K562 (cell line): ENCODE measurements at regions not wholly inside any gene's neighbourhood (a gene's known extent, or its start where the extent isn't known, plus 50 kb on each side); places are given as distances from the start of the nearest gene placed in this dataset.

Experiments
- ATAC-seq: fragments of 200-7000 bp; cut with Tn5 transposase; 3 replicates; pipeline ENCODE4 v1.9.1; 2020; ENCODE audit warnings: moderate library complexity
- BruUV-seq: library from RNA; stranded (reverse); fragments of 400-500 nt; replicated peaks from 2 replicates; lab custom pipeline; 2021; lab: Mats Ljungman, UMichigan
- CTCF ChIA-PET: fragments of 300-600 bp; formaldehyde crosslinking; extraction: SDS; loops from one replicate; lab custom pipeline; 2021; ENCODE audit warnings: low intra/inter-chr PET ratio; lab: Yijun Ruan, JAX
- POLR2A ChIA-PET: fragments of 300-600, 350-650 bp; sonication (Branson Sonifier 250); formaldehyde crosslinking; extraction: SDS; loops from one replicate; lab custom pipeline; 2021; ENCODE audit warnings: antibody characterized with exemption, inconsistent platforms; lab: Yijun Ruan, JAX
- DNase-seq, 4 experiments: peaks; one replicate each; pipeline versions ENCODE4 v3.0.0 to v3.0.0-alpha.2; 2011 to 2018; ENCODE audit warnings: low spot score in 3 of 4, mixed read lengths in 3 of 4; ENCODE audit errors: extremely low read depth in 1 of 4
- FAIRE-seq: peaks from 2 replicates; lab custom pipeline; 2011; peaks lifted over from hg19 to GRCh38; lab: Jason Lieb, UNC
- H2AFZ ChIP-seq: 2 replicates; pipeline ENCODE4 v1.6.0; 2011; ENCODE audit warnings: low read depth, low read length, control low read depth, inconsistent platforms
- H3K27ac ChIP-seq: fragments of 200-600 bp; 3 replicates; pipeline ENCODE4 v1.8.0; 2011; ENCODE audit warnings: low read depth, mild to moderate bottlenecking, control low read depth, inconsistent platforms, low read length, moderate library complexity, mixed read lengths; ENCODE audit errors: extremely low read depth
- H3K27me3 ChIP-seq, 2 experiments: fragments of 300-600 bp in 1 of 2; 2 replicates in 1 of 2; 3 replicates in 1 of 2; pipeline versions ENCODE4 v1.6.0 to v1.8.0; 2011; ENCODE audit warnings: inconsistent platforms in 2 of 2, low read length in 2 of 2, mild to moderate bottlenecking in 1 of 2, mixed read lengths in 1 of 2, moderate library complexity in 1 of 2; ENCODE audit not compliant: control insufficient read depth in 2 of 2, insufficient read depth in 2 of 2
- H3K36me3 ChIP-seq: fragments of 300-600 bp; 3 replicates; pipeline ENCODE4 v1.8.0; 2011; ENCODE audit warnings: mild to moderate bottlenecking, low read length, inconsistent platforms; ENCODE audit not compliant: control insufficient read depth, insufficient read depth
- H3K4me1 ChIP-seq, 2 experiments: fragments of 200-600 bp in 1 of 2; replicated peaks in 1 of 2; 2 replicates in 1 of 2; 3 replicates in 1 of 2; pipeline versions ENCODE4 v1.5.1 to v1.8.0; 2011; ENCODE audit warnings: inconsistent platforms in 2 of 2, low read length in 2 of 2, mild to moderate bottlenecking in 1 of 2, mixed read lengths in 1 of 2, moderate library complexity in 1 of 2; ENCODE audit not compliant: control insufficient read depth in 2 of 2, insufficient read depth in 2 of 2
- H3K4me2 ChIP-seq: 2 replicates; pipeline ENCODE4 v1.6.1; 2011; ENCODE audit warnings: low read length, control low read depth, inconsistent platforms, mixed read lengths; ENCODE audit not compliant: insufficient read depth
- H3K4me3 ChIP-seq: fragments of 200-600 bp; sonication (generic), shearing (Covaris generic); 2 replicates; pipeline ENCODE4 v1.5.1; 2016; ENCODE audit warnings: control low read depth, inconsistent platforms
- H3K79me2 ChIP-seq: fragments of 200-600 bp; 3 replicates; pipeline ENCODE4 v1.8.0; 2011; ENCODE audit warnings: low read length, inconsistent platforms; ENCODE audit not compliant: control insufficient read depth, insufficient read depth
- H3K9ac ChIP-seq, 2 experiments: 2 replicates each; pipeline versions ENCODE4 v1.6.0 to v1.6.1; 2011; ENCODE audit warnings: low read depth in 2 of 2, low read length in 2 of 2, control low read depth in 1 of 2, inconsistent platforms in 1 of 2, mild to moderate bottlenecking in 1 of 2, mixed read lengths in 1 of 2; ENCODE audit not compliant: insufficient read depth in 1 of 2
- H3K9me1 ChIP-seq: one replicate; pipeline ENCODE4 v1.6.0; 2011; ENCODE audit warnings: inconsistent platforms, mild to moderate bottlenecking, low read length, moderate library complexity; ENCODE audit not compliant: control insufficient read depth, insufficient read depth
- H3K9me3 ChIP-seq: replicated peaks from 2 replicates; pipeline ENCODE4 v1.5.1; 2011; ENCODE audit warnings: low read depth, low read length, inconsistent platforms; ENCODE audit not compliant: control insufficient read depth, insufficient read depth
- H4K20me1 ChIP-seq: replicated peaks from 2 replicates; pipeline ENCODE4 v1.6.1; 2011; ENCODE audit warnings: low read length, inconsistent platforms, mixed read lengths; ENCODE audit not compliant: control insufficient read depth, insufficient read depth
- DACH1 ChIP-seq: fragments of 450-650 bp; IDR thresholded peaks from 2 replicates; pipeline ENCODE4 v1.6.1; 2018; ENCODE audit not compliant: partially characterized antibody
- EGR1 ChIP-seq: fragments of 450-650 bp; conservative IDR thresholded peaks from 2 replicates; pipeline ENCODE4 v1.6.1; 2017; ENCODE audit warnings: mild to moderate bottlenecking
- GABPA ChIP-seq: fragments of 200-800 bp; sonication (Bioruptor generic); conservative IDR thresholded peaks from 2 replicates; pipeline ENCODE4 v1.6.1; 2016; ENCODE audit warnings: low read depth, missing genetic modification characterization, missing compliant biosample characterization
- HMG20A ChIP-seq: fragments of 450-650 bp; formaldehyde crosslinking; conservative IDR thresholded peaks from 2 replicates; pipeline ENCODE4 v1.4.0; 2020; ENCODE audit warnings: mild to moderate bottlenecking, mixed read lengths
- KLF6 ChIP-seq: fragments of 250-450 bp; sonication (Bioruptor Pico); IDR thresholded peaks from 2 replicates; pipeline ENCODE4 v1.4.0; 2020; ENCODE audit warnings: mild to moderate bottlenecking, moderate library complexity, borderline replicate concordance
- POLR2AphosphoS2 ChIP-seq: IDR thresholded peaks from 2 replicates; pipeline ENCODE4 v1.6.1; 2012; ENCODE audit warnings: low read length, improper control_type of control experiment
- RBBP5 ChIP-seq: fragments of 200-600 bp; sonication (generic); IDR thresholded peaks from 2 replicates; pipeline ENCODE4 v1.6.1; 2012; ENCODE audit warnings: borderline replicate concordance, mild to moderate bottlenecking, low read length, control low read depth, inconsistent platforms; ENCODE audit not compliant: insufficient read depth, poor library complexity, severe bottlenecking
- TFE3 ChIP-seq: fragments of 450-650 bp; formaldehyde crosslinking; IDR thresholded peaks from 2 replicates; pipeline ENCODE4 v1.4.0; 2020; ENCODE audit warnings: mild to moderate bottlenecking, mixed read lengths
- ZNF507 ChIP-seq: conservative IDR thresholded peaks from 2 replicates; pipeline ENCODE4 v1.6.1; 2017; ENCODE audit warnings: missing genetic modification characterization, missing compliant biosample characterization
- in situ Hi-C: fragments of 300-500 bp; cut with MboI; formaldehyde crosslinking; loops from 4 replicates; pipeline ENCODE4 v1.15.0; 2018; ENCODE audit warnings: inconsistent platforms, mixed read lengths
- intact Hi-C: fragments of 100-400 bp; cut with micrococcal nuclease; formaldehyde crosslinking; loops from 2 replicates; pipeline ENCODE4 v1.14.2; 2022
- TF ChIP-seq, protein P1 (sequence below): IDR thresholded peaks from 2 replicates; pipeline ENCODE4 v1.6.1; 2011; ENCODE audit not compliant: insufficient read length; ENCODE audit errors: extremely low read depth

- no peak overlapping the region for H3K4me3 ChIP-seq
- ATAC-seq (no peak), DNase-seq (no peak), FAIRE-seq (no peak)
- H3K9me3 ChIP-seq = no peaks in the 10 kb centered on the region
- intact Hi-C loops = no loop called here
- no TSS peak for BruUV-seq
- in situ Hi-C loops = no loop called here
- no peaks in the 10 kb centered on the region for H3K79me2 ChIP-seq
- ChIA-PET CTCF (no interaction called here), POLR2A (no interaction called here)
- H3K4me2 ChIP-seq = no peak overlapping the region
- H2AFZ ChIP-seq = no peak overlapping the region
- H3K27me3 ChIP-seq = no peaks in the 10 kb centered on the region
- H3K9ac ChIP-seq = no peak overlapping the region
- H4K20me1 ChIP-seq = no peaks in the 10 kb centered on the region
- no peaks in the 10 kb centered on the region for H3K4me1 ChIP-seq
- H3K9me1 ChIP-seq = no peaks in the 10 kb centered on the region
- no peak overlapping the region for H3K27ac ChIP-seq
- no peaks in the 10 kb centered on the region for H3K36me3 ChIP-seq
- no peak for TF ChIP-seq ZNF507
- no peak for TF ChIP-seq DACH1
- TF ChIP-seq POLR2AphosphoS2 = no peak
- TF ChIP-seq GABPA = no peak
- TF ChIP-seq RBBP5 = no peak
- TF ChIP-seq EGR1 = no peak
- no peak for TF ChIP-seq TFE3 (CRISPR knock-in tag)
- no peak for TF ChIP-seq HMG20A (CRISPR knock-in tag)
- no peak for TF ChIP-seq KLF6 (CRISPR knock-in tag)
- TF ChIP-seq, protein P1, sequence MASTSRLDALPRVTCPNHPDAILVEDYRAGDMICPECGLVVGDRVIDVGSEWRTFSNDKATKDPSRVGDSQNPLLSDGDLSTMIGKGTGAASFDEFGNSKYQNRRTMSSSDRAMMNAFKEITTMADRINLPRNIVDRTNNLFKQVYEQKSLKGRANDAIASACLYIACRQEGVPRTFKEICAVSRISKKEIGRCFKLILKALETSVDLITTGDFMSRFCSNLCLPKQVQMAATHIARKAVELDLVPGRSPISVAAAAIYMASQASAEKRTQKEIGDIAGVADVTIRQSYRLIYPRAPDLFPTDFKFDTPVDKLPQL = no peak
Measured at GRCh38 chr16:64364894-64365293, 757.0 kb downstream of the CDH11 start.
